ENCODE measurements at regions not wholly inside any gene's neighbourhood (a gene's known extent, or its start where the extent isn't known, plus 50 kb on each side); places are given as distances from the start of the nearest gene placed in this dataset.

GRCh38 chr2:134770702-134771101 is 51.9 kb upstream of the TMEM163 start:
- no peak for ATAC-seq
- 88% methylated on average over 6 of the region's 6 CpGs for WGBS
- intact Hi-C loops (cut with DNase I), result loop anchor here in 1 of 4 donors (10.0 kb wide), 1 partner anchor 306 kb away; no protein-coding TSS in a partner anchor

DNA sequence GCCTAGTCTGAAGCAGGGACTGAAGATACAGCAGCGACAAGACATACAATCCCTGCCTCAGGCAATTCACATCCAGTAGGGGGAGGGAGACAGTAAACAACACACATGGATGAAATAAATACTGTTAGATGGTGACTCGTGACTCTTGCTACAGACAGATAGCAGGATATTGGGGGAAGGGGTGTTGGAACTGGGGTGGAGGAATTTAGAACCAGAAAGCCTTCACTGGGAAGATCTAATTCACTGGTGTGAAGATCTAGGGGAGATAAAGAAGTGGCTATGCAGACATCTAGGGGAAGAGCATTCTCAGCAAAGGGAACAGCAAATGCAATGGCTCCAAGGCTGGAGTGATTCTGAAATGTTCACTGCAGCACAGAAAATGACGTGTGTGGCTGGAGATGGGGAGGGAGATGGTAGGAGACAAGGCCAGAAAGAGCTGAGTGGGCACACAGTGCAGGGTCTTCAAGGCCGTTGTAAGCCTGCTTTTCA is 52.6 kb upstream of the TMEM163 start:
- no peak overlapping the region for H3K27ac ChIP-seq (ENCODE audit: low read length)
- no peak overlapping the region for H3K4me3 ChIP-seq (ENCODE audit: low read length)
- peaks cover 14% of the 10 kb centered on the region for H3K4me1 ChIP-seq (ENCODE audit: control insufficient read depth, insufficient read depth, low read length)
- no peaks in the 10 kb centered on the region for H3K9me3 ChIP-seq (ENCODE audit: control insufficient read depth, low read length)
- ATAC-seq, result no peak
- H3K27me3 ChIP-seq (ENCODE audit: control insufficient read depth, insufficient read depth), result no peaks in the 10 kb centered on the region
- intact Hi-C loops (cut with DNase I), result loop anchor here in 1 of 4 donors (10.0 kb wide), 1 partner anchor 307 kb away; no protein-coding TSS in a partner anchor
- DNase-seq, result no peak
- 56% methylated on average over 4 of the region's 4 CpGs for WGBS

More at GRCh38 chr2:134770702-134771101, 51.9 kb upstream of the TMEM163 start:
- no peak for DNase-seq
- H3K27me3 ChIP-seq (ENCODE audit: control insufficient read depth, insufficient read depth), result no peaks in the 10 kb centered on the region
- H3K4me3 ChIP-seq (ENCODE audit: low read length), result no peak overlapping the region
- peaks cover 14% of the 10 kb centered on the region for H3K4me1 ChIP-seq (ENCODE audit: control insufficient read depth, insufficient read depth, low read length)
- H3K27ac ChIP-seq (ENCODE audit: low read length), result no peak overlapping the region
- H3K9me3 ChIP-seq (ENCODE audit: control insufficient read depth, low read length), result no peaks in the 10 kb centered on the region

DNA sequence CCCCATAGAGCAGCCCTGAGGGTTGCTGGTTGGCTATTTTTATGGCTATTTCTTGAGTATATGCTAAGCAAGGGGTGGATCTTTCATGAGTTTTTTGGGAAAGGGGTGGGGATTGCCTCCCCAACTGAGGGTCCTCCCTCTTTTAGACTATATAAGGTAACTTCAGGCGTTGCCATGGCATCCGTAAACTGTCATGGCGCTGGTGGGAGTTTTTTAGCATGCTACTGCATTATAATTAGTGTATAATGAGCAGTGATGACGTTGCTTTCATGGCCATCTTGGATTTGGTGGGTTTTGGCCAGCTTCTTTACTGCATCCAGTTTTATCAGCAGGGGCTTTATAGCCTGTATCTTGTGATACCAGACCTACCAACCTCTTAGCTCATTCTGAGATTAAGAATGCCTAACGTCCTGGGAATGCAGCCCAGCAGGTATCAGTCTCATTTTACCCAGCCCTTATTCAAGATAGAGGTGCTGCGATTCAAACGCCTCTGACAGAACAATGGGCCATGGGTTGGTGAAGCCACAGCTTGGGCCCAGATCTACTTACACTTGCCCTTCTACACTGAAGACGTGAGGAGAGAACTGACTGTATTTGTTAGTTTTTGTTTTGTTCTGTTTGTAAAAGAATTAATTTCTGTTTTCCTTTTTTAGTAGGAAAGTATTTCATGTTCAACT is 53.8 kb upstream of the TMEM163 start:
- H3K27me3 ChIP-seq (ENCODE audit: control insufficient read depth, insufficient read depth), result no peaks in the 10 kb centered on the region
- H3K27ac ChIP-seq (ENCODE audit: low read length), result no peak overlapping the region
- no peaks in the 10 kb centered on the region for H3K9me3 ChIP-seq (ENCODE audit: control insufficient read depth, low read length)
- intact Hi-C loops (cut with DNase I), result loop anchor here in 1 of 4 donors (10.0 kb wide), 1 partner anchor 308 kb away; no protein-coding TSS in a partner anchor
- peaks cover 14% of the 10 kb centered on the region for H3K4me1 ChIP-seq (ENCODE audit: control insufficient read depth, insufficient read depth, low read length)
- WGBS, result 80% methylated on average over 8 of the region's 8 CpGs
- ATAC-seq (no peak), DNase-seq (no peak)
- no peak overlapping the region for H3K4me3 ChIP-seq (ENCODE audit: low read length)

DNA sequence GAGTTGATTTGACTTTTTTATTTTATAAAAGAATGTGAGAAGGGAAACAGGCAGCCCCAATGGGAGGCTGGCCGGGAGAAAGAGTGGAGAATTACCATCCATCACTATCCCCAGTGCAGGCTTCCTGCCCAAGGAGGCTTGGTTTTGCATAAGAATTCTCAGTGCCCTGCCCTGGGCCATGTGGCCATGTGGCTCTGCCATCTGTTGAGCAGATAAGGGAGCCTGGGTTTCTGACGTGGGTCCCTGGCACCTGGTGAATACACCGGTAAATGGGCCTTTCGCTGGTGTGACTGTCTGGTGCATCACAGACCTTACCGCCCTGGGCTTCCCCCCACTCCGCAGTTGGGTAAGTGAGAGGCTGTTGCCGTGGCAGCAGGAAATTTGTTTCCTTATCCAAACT is 54.5 kb upstream of the TMEM163 start:
- H3K27me3 ChIP-seq (ENCODE audit: control insufficient read depth, insufficient read depth), result no peaks in the 10 kb centered on the region
- no peak for DNase-seq
- 49% methylated on average over 7 of the region's 7 CpGs for WGBS
- no peak overlapping the region for H3K4me3 ChIP-seq (ENCODE audit: low read length)
- H3K4me1 ChIP-seq (ENCODE audit: control insufficient read depth, insufficient read depth, low read length), result peaks cover 14% of the 10 kb centered on the region
- peak; percentile 55 to 58 for ATAC-seq
- no peak overlapping the region for H3K27ac ChIP-seq (ENCODE audit: low read length)
- H3K9me3 ChIP-seq (ENCODE audit: control insufficient read depth, low read length), result no peaks in the 10 kb centered on the region
- intact Hi-C loops (cut with DNase I), result loop anchor here in 1 of 4 donors (10.0 kb wide), 1 partner anchor 309 kb away; no protein-coding TSS in a partner anchor

GRCh38 chr2:134773759-134774742 is 55.3 kb upstream of the TMEM163 start:
- peaks cover 14% of the 10 kb centered on the region for H3K4me1 ChIP-seq (ENCODE audit: control insufficient read depth, insufficient read depth, low read length)
- H3K4me3 ChIP-seq (ENCODE audit: low read length), result no peak overlapping the region
- DNase-seq (no peak), ATAC-seq (peak in 1 of 2 donors; percentile 75)
- H3K27me3 ChIP-seq (ENCODE audit: control insufficient read depth, insufficient read depth), result no peaks in the 10 kb centered on the region
- WGBS, result 44% methylated on average over 7 of the region's 7 CpGs
- intact Hi-C loops (cut with DNase I), result loop anchor here in 1 of 4 donors (10.0 kb wide), 1 partner anchor 309 kb away; no protein-coding TSS in a partner anchor
- H3K27ac ChIP-seq (ENCODE audit: low read length), result no peak overlapping the region
- no peaks in the 10 kb centered on the region for H3K9me3 ChIP-seq (ENCODE audit: control insufficient read depth, low read length)

DNA sequence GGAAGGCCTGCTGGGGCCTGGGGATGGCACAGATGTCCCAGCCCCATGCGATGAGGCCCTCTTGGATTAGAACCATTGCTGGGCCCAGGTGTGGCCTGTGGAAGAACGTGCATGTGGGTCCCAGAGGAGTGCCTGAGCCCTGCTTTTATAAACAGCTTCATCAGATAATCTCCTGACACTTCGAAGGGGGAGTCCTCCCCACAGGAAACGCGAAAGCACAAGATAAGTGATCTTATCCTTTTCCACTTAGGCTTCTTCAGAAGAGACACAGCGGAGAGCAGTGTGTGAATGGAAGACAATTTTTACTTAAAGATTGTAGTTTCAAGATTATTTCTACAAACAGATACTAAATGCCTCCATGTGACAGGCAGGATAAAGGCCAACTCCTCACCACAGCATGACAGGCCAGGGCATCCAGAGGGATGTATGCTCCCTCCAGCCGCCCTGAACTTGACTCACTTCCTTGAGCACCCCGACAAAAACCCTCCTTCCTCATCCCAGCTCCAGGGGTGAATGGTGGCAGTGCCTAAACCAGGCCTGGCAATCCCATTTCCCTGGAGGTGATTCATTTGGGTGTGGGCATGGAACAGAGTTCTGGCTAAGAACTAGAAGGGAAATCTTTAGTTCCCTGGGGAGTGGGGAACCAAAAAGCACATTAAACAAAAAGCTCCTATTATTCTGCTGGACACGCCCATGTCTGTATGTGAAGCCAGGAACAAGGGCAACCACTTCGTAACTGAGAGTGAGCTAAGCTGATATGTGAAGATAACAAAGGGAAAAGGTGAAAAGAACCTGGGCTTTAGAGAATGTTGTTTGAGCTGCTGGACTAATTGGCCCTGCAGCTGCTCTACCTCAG is 56.2 kb upstream of the TMEM163 start:
- intact Hi-C loops (cut with DNase I), result loop anchor here in 2 of 4 donors (5.0 to 10.0 kb wide), 2 partner anchors 310 to 313 kb away; no protein-coding TSS in a partner anchor
- peaks cover 14% of the 10 kb centered on the region for H3K4me1 ChIP-seq (ENCODE audit: control insufficient read depth, insufficient read depth, low read length)

GRCh38 chr2:134776836-134777235 is 58.0 kb upstream of the TMEM163 start:
- DNase-seq (no peak), ATAC-seq (no peak)
- 82% methylated on average over 3 of the region's 3 CpGs for WGBS
- peaks cover 14% of the 10 kb centered on the region for H3K4me1 ChIP-seq (ENCODE audit: control insufficient read depth, insufficient read depth, low read length)
- intact Hi-C loops (cut with DNase I), result loop anchor here in 2 of 4 donors (5.0 to 10.0 kb wide), 2 partner anchors 312 to 315 kb away; no protein-coding TSS in a partner anchor
- H3K4me3 ChIP-seq (ENCODE audit: low read length), result no peak overlapping the region
- H3K27ac ChIP-seq (ENCODE audit: low read length), result no peak overlapping the region
- H3K9me3 ChIP-seq (ENCODE audit: control insufficient read depth, low read length), result no peaks in the 10 kb centered on the region
- H3K27me3 ChIP-seq (ENCODE audit: control insufficient read depth, insufficient read depth), result no peaks in the 10 kb centered on the region

More for the DNA sequence above, 56.2 kb upstream of the TMEM163 start:
- DNase-seq (no peak), ATAC-seq (peak; percentile 16 to 84)
- Histone ChIP-seq H3K4me3 (ENCODE audit: low read length) (no peak overlapping the region), H3K9me3 (ENCODE audit: control insufficient read depth, low read length) (no peaks in the 10 kb centered on the region), H3K27ac (ENCODE audit: low read length) (no peak overlapping the region), H3K27me3 (ENCODE audit: control insufficient read depth, insufficient read depth) (no peaks in the 10 kb centered on the region)
- WGBS, result 49% methylated on average over 10 of the region's 10 CpGs

DNA sequence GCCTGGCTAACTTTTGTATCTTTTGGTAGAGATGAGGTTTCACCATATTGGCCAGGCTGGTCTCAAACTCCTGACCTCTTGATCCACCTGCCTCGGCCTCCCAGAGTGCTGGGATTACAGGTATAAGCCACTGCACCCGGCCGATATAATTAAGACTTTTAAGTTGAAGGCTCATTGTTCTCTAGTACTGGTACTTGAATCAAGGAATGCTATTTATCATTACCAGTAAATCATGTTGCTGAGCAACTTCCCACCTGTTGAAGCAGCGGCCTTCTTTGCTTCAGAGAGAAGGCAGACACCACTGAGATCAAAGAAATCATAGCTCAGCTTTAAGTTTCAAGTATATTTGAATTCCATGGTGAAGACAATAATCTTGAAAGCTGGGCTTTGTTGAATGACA is 58.8 kb upstream of the TMEM163 start:
- Histone ChIP-seq H3K4me3 (ENCODE audit: low read length) (no peak overlapping the region), H3K4me1 (ENCODE audit: control insufficient read depth, insufficient read depth, low read length) (peaks cover 14% of the 10 kb centered on the region), H3K27me3 (ENCODE audit: control insufficient read depth, insufficient read depth) (no peaks in the 10 kb centered on the region), H3K9me3 (ENCODE audit: control insufficient read depth, low read length) (no peaks in the 10 kb centered on the region), H3K27ac (ENCODE audit: low read length) (no peak overlapping the region)
- 90% methylated on average over 4 of the region's 4 CpGs for WGBS
- intact Hi-C loops (cut with DNase I), result loop anchor here in 2 of 4 donors (5.0 to 10.0 kb wide), 2 partner anchors 313 to 315 kb away; no protein-coding TSS in a partner anchor
- DNase-seq, result no peak
- no peak for ATAC-seq

GRCh38 chr2:134778372-134778771 is 59.6 kb upstream of the TMEM163 start:
- WGBS, result 92% methylated on average over 4 of the region's 4 CpGs
- ATAC-seq, result peak in 1 of 2 donors; percentile 39
- intact Hi-C loops (cut with DNase I), result loop anchor here in 2 of 4 donors (5.0 to 10.0 kb wide), 2 partner anchors 314 to 316 kb away; no protein-coding TSS in a partner anchor

GRCh38 chr2:134780972-134781371 is 57.4 kb upstream of the ACMSD start:
- Histone ChIP-seq H3K4me3 (ENCODE audit: low read length) (no peak overlapping the region), H3K4me1 (ENCODE audit: control insufficient read depth, insufficient read depth, low read length) (no peaks in the 10 kb centered on the region), H3K9me3 (ENCODE audit: control insufficient read depth, low read length) (no peaks in the 10 kb centered on the region), H3K27me3 (ENCODE audit: control insufficient read depth, insufficient read depth) (no peaks in the 10 kb centered on the region), H3K27ac (ENCODE audit: low read length) (no peak overlapping the region)
- 59% methylated on average over 1 of the region's 1 CpG for WGBS
- DNase-seq (no peak), ATAC-seq (no peak)
- intact Hi-C loops (cut with DNase I), result no loop called here

More at GRCh38 chr2:134778372-134778771, 59.6 kb upstream of the TMEM163 start:
- Histone ChIP-seq H3K27me3 (ENCODE audit: control insufficient read depth, insufficient read depth) (no peaks in the 10 kb centered on the region), H3K4me1 (ENCODE audit: control insufficient read depth, insufficient read depth, low read length) (peaks cover 12% of the 10 kb centered on the region), H3K9me3 (ENCODE audit: control insufficient read depth, low read length) (no peaks in the 10 kb centered on the region), H3K27ac (ENCODE audit: low read length) (no peak overlapping the region), H3K4me3 (ENCODE audit: low read length) (no peak overlapping the region)
- peak in 1 of 3 donors; percentile 50 for DNase-seq

All from right cardiac atrium (tissue), 5 donors.